Gastrocnemius medialis (tissue), 4 donors: ENCODE measurements at regions not wholly inside any gene's neighbourhood (a gene's known extent, or its start where the extent isn't known, plus 50 kb on each side); places are given as distances from the start of the nearest gene placed in this dataset.

Source experiments
- ATAC-seq, 2 donors: fragments of 150-250 bp; one replicate each; pipeline ENCODE4 v1.9.1; 2016
- DNase-seq, 2 donors: peaks; one replicate each; pipeline ENCODE4 v3.0.0-alpha.2; 2019
- H3K27ac ChIP-seq, 4 donors: fragments of 200-600 bp; sonication (generic); 1 replicate in 1 of 4; 2 replicates in 3 of 4; pipeline ENCODE4 v1.5.1; 2016 to 2018; ENCODE audit warnings: mild to moderate bottlenecking in 2 of 4, moderate library complexity in 1 of 4
- H3K27me3 ChIP-seq, 3 donors: fragments of 200-600 bp; sonication (generic) in 2 of 3; 1 replicate in 1 of 3; 2 replicates in 2 of 3; pipeline versions ENCODE4 v1.5.1 to v1.6.0; 2016 to 2019; ENCODE audit warnings: mild to moderate bottlenecking in 1 of 3, moderate library complexity in 1 of 3
- H3K36me3 ChIP-seq, 2 donors: fragments of 200-600 bp; sonication (generic) in 1 of 2; one replicate each; pipeline ENCODE4 v1.5.1; 2017 to 2018
- H3K4me1 ChIP-seq, 2 donors: fragments of 200-600 bp; sonication (generic) in 1 of 2; one replicate each; pipeline ENCODE4 v1.5.1; 2016 to 2017; ENCODE audit warnings: mild to moderate bottlenecking in 2 of 2
- H3K4me3 ChIP-seq, 4 donors: fragments of 200-600 bp; sonication (generic) in 3 of 4; 1 replicate in 1 of 4; 2 replicates in 3 of 4; pipeline ENCODE4 v1.5.1; 2016 to 2019; ENCODE audit warnings: mild to moderate bottlenecking in 2 of 4
- H3K9me3 ChIP-seq, 3 donors: fragments of 200-600 bp; sonication (generic) in 2 of 3; 1 replicate in 1 of 3; 2 replicates in 2 of 3; pipeline ENCODE4 v1.5.1; 2016 to 2019
- POLR2A ChIP-seq, 2 donors: fragments of 450-650 bp; IDR thresholded peaks; one replicate each; pipeline ENCODE4 v1.6.1; 2017; ENCODE audit warnings: antibody characterized with exemption in 2 of 2, mild to moderate bottlenecking in 2 of 2, moderate library complexity in 2 of 2
- in situ Hi-C, 4 donors: fragments of 200-750 bp; cut with MboI; loops; one replicate each; pipeline versions ENCODE4 v1.15.0 to v1.8.0; 2017; ENCODE audit warnings: low sequenced_read_pairs in 4 of 4
- intact Hi-C: fragments of 100-400 bp; cut with DNase I; formaldehyde crosslinking; loops from one replicate; pipeline ENCODE4 v1.15.1; 2023; ENCODE audit warnings: low total_unique reads
- TF ChIP-seq, protein P1 (sequence below), 5 experiments: fragments of 450-650 bp in 3 of 5; fragments of 200-600 bp in 2 of 5; sonication (generic) in 2 of 5; IDR thresholded peaks in 4 of 5; conservative IDR thresholded peaks in 1 of 5; 1 replicate in 4 of 5; 2 replicates in 1 of 5; pipeline ENCODE4 v1.5.1; 2016 to 2019; ENCODE audit warnings: antibody characterized with exemption in 5 of 5, mild to moderate bottlenecking in 3 of 5, moderate library complexity in 3 of 5

DNA sequence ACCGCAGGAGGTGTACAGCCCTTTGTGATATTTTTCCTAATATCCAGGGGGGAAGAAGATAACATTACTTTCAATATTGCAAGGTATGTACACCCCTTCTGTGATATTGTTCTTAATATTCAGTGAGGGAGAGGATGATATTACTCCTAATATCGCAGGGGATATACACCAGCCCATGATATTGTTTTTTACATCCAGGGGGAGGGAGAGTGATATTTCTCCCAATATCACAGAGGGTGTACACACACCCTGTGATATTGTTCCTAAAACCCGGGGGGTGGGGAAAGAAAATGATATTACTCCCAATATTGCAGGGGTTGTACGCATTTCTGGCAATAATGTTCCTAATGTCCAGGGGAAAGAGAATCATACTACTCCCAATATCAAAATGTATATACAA, 58.0 kb upstream of the SLC25A48 start:
- Histone ChIP-seq H3K27me3 (peaks cover 0 to 8% (median 4%) of the 10 kb centered on the region in 3 donors), H3K36me3 (no peaks in the 10 kb centered on the region), H3K4me1 (no peaks in the 10 kb centered on the region), H3K9me3 (no peaks in the 10 kb centered on the region), H3K4me3 (no peak overlapping the region), H3K27ac (no peak overlapping the region)
- ATAC-seq (no peak), DNase-seq (no peak)
- in situ Hi-C loops = no loop called here
- intact Hi-C loops = no loop called here
- TF ChIP-seq POLR2A (IDR thresholded peaks at IDR 0.05) = no peak
- TF ChIP-seq, protein P1, sequence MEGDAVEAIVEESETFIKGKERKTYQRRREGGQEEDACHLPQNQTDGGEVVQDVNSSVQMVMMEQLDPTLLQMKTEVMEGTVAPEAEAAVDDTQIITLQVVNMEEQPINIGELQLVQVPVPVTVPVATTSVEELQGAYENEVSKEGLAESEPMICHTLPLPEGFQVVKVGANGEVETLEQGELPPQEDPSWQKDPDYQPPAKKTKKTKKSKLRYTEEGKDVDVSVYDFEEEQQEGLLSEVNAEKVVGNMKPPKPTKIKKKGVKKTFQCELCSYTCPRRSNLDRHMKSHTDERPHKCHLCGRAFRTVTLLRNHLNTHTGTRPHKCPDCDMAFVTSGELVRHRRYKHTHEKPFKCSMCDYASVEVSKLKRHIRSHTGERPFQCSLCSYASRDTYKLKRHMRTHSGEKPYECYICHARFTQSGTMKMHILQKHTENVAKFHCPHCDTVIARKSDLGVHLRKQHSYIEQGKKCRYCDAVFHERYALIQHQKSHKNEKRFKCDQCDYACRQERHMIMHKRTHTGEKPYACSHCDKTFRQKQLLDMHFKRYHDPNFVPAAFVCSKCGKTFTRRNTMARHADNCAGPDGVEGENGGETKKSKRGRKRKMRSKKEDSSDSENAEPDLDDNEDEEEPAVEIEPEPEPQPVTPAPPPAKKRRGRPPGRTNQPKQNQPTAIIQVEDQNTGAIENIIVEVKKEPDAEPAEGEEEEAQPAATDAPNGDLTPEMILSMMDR (IDR thresholded peaks at IDR 0.05 in 4 of 5, conservative IDR thresholded peaks at IDR 0.05 in 1 of 5) = no peak

DNA sequence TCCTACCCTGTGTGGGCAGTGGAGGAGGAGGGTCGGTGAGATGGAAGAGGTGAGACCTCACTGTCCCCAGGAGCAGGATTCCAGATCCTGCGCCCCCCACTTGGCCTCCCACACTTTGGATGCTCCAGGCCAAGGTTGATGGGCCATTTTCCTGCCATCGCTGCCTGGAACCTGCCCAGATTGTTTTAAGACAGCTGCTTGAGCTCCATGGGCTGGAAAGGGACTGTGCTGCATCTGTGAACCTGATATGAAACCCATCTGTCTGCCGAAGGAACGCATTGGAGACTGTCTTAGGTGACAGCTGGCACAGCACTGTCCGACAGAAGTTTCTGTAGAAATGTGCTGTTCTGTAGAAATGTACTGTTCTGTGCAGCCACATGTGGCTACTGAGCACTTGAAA, 72.7 kb upstream of the SLC25A48 start:
- intact Hi-C loops = no loop called here
- ATAC-seq (no peak), DNase-seq (no peak)
- H3K27ac ChIP-seq = no peak overlapping the region
- no peaks in the 10 kb centered on the region for H3K4me1 ChIP-seq
- H3K4me3 ChIP-seq = no peak overlapping the region
- H3K9me3 ChIP-seq = no peaks in the 10 kb centered on the region
- no peaks in the 10 kb centered on the region for H3K27me3 ChIP-seq
- in situ Hi-C loops = no loop called here
- H3K36me3 ChIP-seq = no peaks in the 10 kb centered on the region
- TF ChIP-seq POLR2A (IDR thresholded peaks at IDR 0.05) = no peak
- TF ChIP-seq, protein P1 (IDR thresholded peaks at IDR 0.05 in 4 of 5, conservative IDR thresholded peaks at IDR 0.05 in 1 of 5) = no peak

DNA sequence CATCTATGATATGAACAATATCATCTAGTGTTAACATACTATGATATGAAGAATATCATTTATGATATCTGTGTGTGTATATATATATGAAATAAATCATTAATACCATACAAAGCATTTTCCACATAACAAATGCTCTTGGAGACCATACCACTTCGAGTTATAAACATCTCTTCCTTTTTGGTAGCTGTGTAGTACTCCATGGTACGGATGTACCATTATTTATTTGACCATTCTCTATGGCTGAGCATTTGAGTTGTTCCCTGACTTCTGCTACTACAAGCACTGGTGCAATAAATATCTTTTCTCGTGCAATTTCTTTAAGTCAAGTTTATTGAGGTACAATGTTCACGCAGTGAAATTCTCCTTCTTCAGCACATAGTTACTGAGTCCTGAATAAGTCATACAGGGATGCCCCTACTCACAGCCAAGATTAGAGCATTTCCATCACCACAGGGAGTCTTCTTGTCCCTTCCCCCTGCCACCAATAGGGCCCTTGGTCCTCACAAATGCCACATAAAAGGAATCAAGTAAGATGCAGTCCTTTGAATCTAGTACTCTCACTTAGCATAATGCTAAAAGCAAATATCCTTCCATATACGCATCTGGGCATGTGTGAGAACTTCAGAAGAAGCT, 75.2 kb upstream of the SLC25A48 start:
- in situ Hi-C loops (no loop called here), intact Hi-C loops (no loop called here)
- H3K27ac ChIP-seq = no peak overlapping the region
- no peaks in the 10 kb centered on the region for H3K36me3 ChIP-seq
- ATAC-seq (no peak), DNase-seq (no peak)
- TF ChIP-seq, protein P1 (IDR thresholded peaks at IDR 0.05 in 4 of 5, conservative IDR thresholded peaks at IDR 0.05 in 1 of 5) = no peak
- TF ChIP-seq POLR2A (IDR thresholded peaks at IDR 0.05) = no peak
- no peak overlapping the region for H3K4me3 ChIP-seq
- H3K9me3 ChIP-seq = no peaks in the 10 kb centered on the region
- H3K27me3 ChIP-seq = no peaks in the 10 kb centered on the region
- no peaks in the 10 kb centered on the region for H3K4me1 ChIP-seq

DNA sequence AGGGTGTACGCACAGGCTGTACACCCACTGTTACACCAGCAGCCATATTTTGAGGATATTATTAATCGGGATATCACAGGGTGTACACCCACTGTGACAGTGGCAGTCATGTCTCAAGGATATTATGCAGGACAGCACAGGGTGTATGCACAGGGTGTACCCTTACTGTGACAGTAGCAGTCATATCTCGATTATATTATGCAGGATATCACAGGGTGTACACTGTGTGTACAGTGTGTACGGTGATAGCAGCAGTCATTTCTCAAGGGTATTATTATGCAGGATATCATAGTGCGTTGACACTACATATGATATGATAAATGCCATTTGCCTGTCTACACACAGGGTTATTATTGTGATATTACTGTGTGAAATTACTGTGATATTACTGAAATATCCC, 80.5 kb upstream of the SLC25A48 start:
- Histone ChIP-seq H3K4me1 (no peaks in the 10 kb centered on the region), H3K27ac (no peak overlapping the region), H3K36me3 (no peaks in the 10 kb centered on the region), H3K9me3 (no peaks in the 10 kb centered on the region), H3K27me3 (no peaks in the 10 kb centered on the region), H3K4me3 (no peak overlapping the region)
- TF ChIP-seq, protein P1 (IDR thresholded peaks at IDR 0.05 in 4 of 5, conservative IDR thresholded peaks at IDR 0.05 in 1 of 5) = no peak
- no peak for TF ChIP-seq POLR2A (IDR thresholded peaks at IDR 0.05)
- in situ Hi-C loops (no loop called here), intact Hi-C loops (no loop called here)
- ATAC-seq = no peak
- no peak for DNase-seq

DNA sequence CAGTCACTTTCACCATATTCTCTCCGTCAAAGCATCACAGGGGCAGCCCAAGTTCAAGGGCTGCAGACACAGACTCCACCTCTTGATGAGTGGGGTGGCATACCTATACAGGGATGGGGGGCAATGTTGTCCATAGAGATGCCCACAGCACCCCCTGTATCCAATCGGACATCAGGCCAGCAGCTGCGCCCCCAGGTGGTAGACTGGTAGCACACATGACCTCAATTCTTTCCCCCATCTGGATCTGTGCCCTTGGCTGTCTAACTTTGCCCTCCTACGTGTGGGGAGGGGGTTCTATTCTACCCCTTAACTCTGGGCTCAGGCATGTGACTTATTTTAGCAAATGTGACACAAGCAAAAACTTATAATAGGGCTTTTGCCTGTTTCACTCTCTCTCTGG, 84.0 kb upstream of the SLC25A48 start:
- in situ Hi-C loops = no loop called here
- H3K27me3 ChIP-seq = no peaks in the 10 kb centered on the region
- intact Hi-C loops = no loop called here
- H3K36me3 ChIP-seq = no peaks in the 10 kb centered on the region
- H3K4me3 ChIP-seq = no peak overlapping the region
- ATAC-seq = no peak
- TF ChIP-seq, protein P1 (IDR thresholded peaks at IDR 0.05 in 4 of 5, conservative IDR thresholded peaks at IDR 0.05 in 1 of 5) = no peak
- no peak for TF ChIP-seq POLR2A (IDR thresholded peaks at IDR 0.05)
- no peaks in the 10 kb centered on the region for H3K4me1 ChIP-seq
- no peak overlapping the region for H3K27ac ChIP-seq
- no peaks in the 10 kb centered on the region for H3K9me3 ChIP-seq
- no peak for DNase-seq
